ENCODE measurements at regions not wholly inside any gene's neighbourhood (a gene's known extent, or its start where the extent isn't known, plus 50 kb on each side); places are given as distances from the start of the nearest gene placed in this dataset.

GRCh38 chr7:50872437-50872836 lies 89.7 kb upstream of the GRB10 start:
- Mint-ChIP-seq H3K27me3 (ENCODE audit: low read depth) (peaks cover 20% of the 10 kb centered on the region), H3K4me3 (no peak overlapping the region), H3K36me3 (ENCODE audit: low read depth) (no peaks in the 10 kb centered on the region), H3K4me1 (ENCODE audit: low read depth) (no peaks in the 10 kb centered on the region), H3K9me3 (no peaks in the 10 kb centered on the region), H3K27ac (no peak overlapping the region)
- no peak for DNase-seq (ENCODE audit: low spot score)

DNA sequence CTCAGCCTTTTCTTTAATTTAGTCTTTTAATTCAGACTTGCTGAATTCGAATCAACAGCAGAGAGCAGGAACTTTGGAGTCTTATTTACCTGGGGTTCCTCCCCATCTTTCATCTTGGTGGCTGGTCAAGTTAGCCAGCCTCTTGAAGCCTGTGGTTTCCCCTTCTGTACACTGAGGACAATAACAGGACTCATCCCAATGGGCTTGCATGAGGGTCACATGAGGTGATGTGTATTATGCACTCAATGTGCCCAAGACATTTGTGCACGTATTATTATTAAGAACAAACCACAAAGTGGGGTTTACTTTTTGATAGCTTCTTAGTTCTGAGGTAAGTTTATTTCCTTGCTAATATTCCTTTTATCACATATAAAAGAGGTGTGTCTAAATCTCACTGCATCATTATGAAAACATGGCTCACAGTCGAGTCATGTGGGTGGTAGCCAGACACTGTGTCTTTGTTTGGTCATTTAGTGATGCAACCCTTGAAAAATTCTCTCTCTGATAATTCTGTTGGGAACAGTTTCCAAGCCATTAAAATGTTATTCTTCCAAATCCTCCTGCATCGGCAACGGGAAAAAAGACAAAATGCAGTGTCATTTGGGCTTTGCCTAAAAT lies 86.5 kb upstream of the GRB10 start:
- H3K4me1 Mint-ChIP-seq (ENCODE audit: low read depth), result no peaks in the 10 kb centered on the region
- peaks cover 7% of the 10 kb centered on the region for H3K27me3 Mint-ChIP-seq (ENCODE audit: low read depth)
- no peak overlapping the region for H3K27ac Mint-ChIP-seq
- no peaks in the 10 kb centered on the region for H3K9me3 Mint-ChIP-seq
- no peak for DNase-seq (ENCODE audit: low spot score)
- no peak overlapping the region for H3K4me3 Mint-ChIP-seq
- no peaks in the 10 kb centered on the region for H3K36me3 Mint-ChIP-seq (ENCODE audit: low read depth)

- DNase-seq (ENCODE audit: low spot score), result no peak
- no peaks in the 10 kb centered on the region for H3K4me1 Mint-ChIP-seq (ENCODE audit: low read depth)
- peaks cover 2% of the 10 kb centered on the region for H3K27me3 Mint-ChIP-seq (ENCODE audit: low read depth)
- no peaks in the 10 kb centered on the region for H3K36me3 Mint-ChIP-seq (ENCODE audit: low read depth)
- H3K4me3 Mint-ChIP-seq, result no peak overlapping the region
- H3K27ac Mint-ChIP-seq, result no peak overlapping the region
- H3K9me3 Mint-ChIP-seq, result no peaks in the 10 kb centered on the region
Observed at GRCh38 chr7:50868426-50869100, 85.9 kb upstream of the GRB10 start.

DNA sequence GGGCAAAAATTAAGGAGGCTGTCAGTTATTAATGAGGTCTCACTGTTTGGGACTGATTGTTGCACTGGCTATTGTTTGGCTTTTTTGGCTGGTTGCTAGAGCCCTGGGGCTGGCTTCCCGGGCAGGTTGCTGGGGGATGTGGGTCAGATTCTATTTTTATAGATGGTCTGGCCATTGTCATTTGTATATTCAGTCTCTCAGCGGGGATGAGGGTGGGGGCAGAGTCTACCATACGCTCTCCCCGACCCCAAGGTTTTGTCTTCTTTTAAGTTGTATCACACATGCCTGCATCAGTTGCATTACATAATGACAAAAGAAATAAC lies 84.3 kb upstream of the GRB10 start:
- DNase-seq (ENCODE audit: low spot score), result no peak
- no peaks in the 10 kb centered on the region for H3K36me3 Mint-ChIP-seq (ENCODE audit: low read depth)
- H3K4me1 Mint-ChIP-seq (ENCODE audit: low read depth), result peaks cover 2% of the 10 kb centered on the region
- H3K27ac Mint-ChIP-seq, result no peak overlapping the region
- no peak overlapping the region for H3K4me3 Mint-ChIP-seq
- H3K9me3 Mint-ChIP-seq, result no peaks in the 10 kb centered on the region
- H3K27me3 Mint-ChIP-seq (ENCODE audit: low read depth), result no peaks in the 10 kb centered on the region

GRCh38 chr7:50866343-50867033 lies 83.8 kb upstream of the GRB10 start:
- Mint-ChIP-seq H3K4me3 (no peak overlapping the region), H3K27ac (no peak overlapping the region), H3K36me3 (ENCODE audit: low read depth) (no peaks in the 10 kb centered on the region), H3K4me1 (ENCODE audit: low read depth) (peaks cover 2% of the 10 kb centered on the region), H3K27me3 (ENCODE audit: low read depth) (no peaks in the 10 kb centered on the region), H3K9me3 (no peaks in the 10 kb centered on the region)
- no peak for DNase-seq (ENCODE audit: low spot score)

GRCh38 chr7:50865450-50865849 lies 82.8 kb upstream of the GRB10 start:
- H3K4me3 Mint-ChIP-seq, result no peak overlapping the region

DNA sequence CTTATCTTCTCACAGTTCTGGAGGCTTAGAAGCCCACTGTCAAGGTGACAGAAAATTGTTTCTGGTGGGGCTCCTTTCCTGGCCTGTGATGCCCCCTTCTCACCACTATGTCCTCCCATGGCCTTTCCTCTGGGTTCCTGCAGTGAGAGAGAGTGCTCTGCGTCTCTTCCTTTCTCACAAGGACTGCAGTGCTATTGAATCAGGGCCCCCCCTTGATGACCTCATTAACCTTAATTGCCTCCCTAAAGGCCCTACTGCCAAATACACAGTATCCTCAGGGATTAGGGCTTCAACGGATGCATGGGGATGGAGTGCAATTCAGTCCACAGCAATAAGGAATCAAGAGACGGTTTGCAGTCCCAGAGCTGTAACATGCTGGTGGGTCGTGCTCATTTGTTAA lies 82.0 kb upstream of the GRB10 start:
- no peaks in the 10 kb centered on the region for H3K9me3 Mint-ChIP-seq
- no peak for DNase-seq (ENCODE audit: low spot score)

More at GRCh38 chr7:50865450-50865849, 82.8 kb upstream of the GRB10 start:
- no peaks in the 10 kb centered on the region for H3K36me3 Mint-ChIP-seq (ENCODE audit: low read depth)
- H3K27ac Mint-ChIP-seq, result no peak overlapping the region
- DNase-seq (ENCODE audit: low spot score), result no peak
- H3K4me1 Mint-ChIP-seq (ENCODE audit: low read depth), result peaks cover 2% of the 10 kb centered on the region
- H3K9me3 Mint-ChIP-seq, result no peaks in the 10 kb centered on the region
- peaks cover 2% of the 10 kb centered on the region for H3K27me3 Mint-ChIP-seq (ENCODE audit: low read depth)

GRCh38 chr7:50863053-50863452 lies 80.4 kb upstream of the GRB10 start:
- no peaks in the 10 kb centered on the region for H3K36me3 Mint-ChIP-seq (ENCODE audit: low read depth)
- no peaks in the 10 kb centered on the region for H3K9me3 Mint-ChIP-seq
- peaks cover 2% of the 10 kb centered on the region for H3K4me1 Mint-ChIP-seq (ENCODE audit: low read depth)
- H3K4me3 Mint-ChIP-seq, result no peak overlapping the region
- H3K27ac Mint-ChIP-seq, result no peak overlapping the region
- H3K27me3 Mint-ChIP-seq (ENCODE audit: low read depth), result peaks cover 4% of the 10 kb centered on the region
- DNase-seq (ENCODE audit: low spot score), result no peak

More for the DNA sequence above, 82.0 kb upstream of the GRB10 start:
- H3K4me3 Mint-ChIP-seq, result no peak overlapping the region
- H3K27me3 Mint-ChIP-seq (ENCODE audit: low read depth), result peaks cover 2% of the 10 kb centered on the region
- H3K36me3 Mint-ChIP-seq (ENCODE audit: low read depth), result no peaks in the 10 kb centered on the region
- H3K4me1 Mint-ChIP-seq (ENCODE audit: low read depth), result peaks cover 2% of the 10 kb centered on the region
- no peak overlapping the region for H3K27ac Mint-ChIP-seq

DNA sequence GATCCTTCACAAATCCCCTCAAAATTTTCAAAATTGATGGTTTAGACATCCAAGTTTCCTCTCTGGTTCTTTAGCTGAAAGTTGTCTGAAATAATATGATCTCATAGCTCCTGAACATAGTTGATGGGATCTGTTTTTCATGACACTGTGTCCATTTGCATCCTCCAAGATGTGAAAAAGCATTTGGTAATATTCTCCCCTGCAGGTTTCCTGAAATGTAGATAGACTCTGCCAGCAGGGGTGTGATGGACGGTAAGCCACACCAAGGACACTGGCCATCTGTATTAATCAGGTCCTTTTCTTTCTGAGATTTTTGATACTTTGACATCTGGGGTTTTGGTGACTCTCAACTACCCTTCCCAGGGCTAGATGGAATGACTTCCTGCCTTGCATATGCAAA lies 79.6 kb upstream of the GRB10 start:
- no peak for DNase-seq (ENCODE audit: low spot score)
- peaks cover 7% of the 10 kb centered on the region for H3K27me3 Mint-ChIP-seq (ENCODE audit: low read depth)
- no peak overlapping the region for H3K4me3 Mint-ChIP-seq
- H3K4me1 Mint-ChIP-seq (ENCODE audit: low read depth), result peaks cover 2% of the 10 kb centered on the region
- no peak overlapping the region for H3K27ac Mint-ChIP-seq
- no peaks in the 10 kb centered on the region for H3K9me3 Mint-ChIP-seq
- no peaks in the 10 kb centered on the region for H3K36me3 Mint-ChIP-seq (ENCODE audit: low read depth)

- peaks cover 7% of the 10 kb centered on the region for H3K27me3 Mint-ChIP-seq (ENCODE audit: low read depth)
- H3K9me3 Mint-ChIP-seq, result no peaks in the 10 kb centered on the region
- H3K4me3 Mint-ChIP-seq, result no peak overlapping the region
- DNase-seq (ENCODE audit: low spot score), result no peak
- H3K36me3 Mint-ChIP-seq (ENCODE audit: low read depth), result no peaks in the 10 kb centered on the region
- no peak overlapping the region for H3K27ac Mint-ChIP-seq
- peaks cover 2% of the 10 kb centered on the region for H3K4me1 Mint-ChIP-seq (ENCODE audit: low read depth)
Observed at GRCh38 chr7:50860598-50860997, 77.9 kb upstream of the GRB10 start.

DNA sequence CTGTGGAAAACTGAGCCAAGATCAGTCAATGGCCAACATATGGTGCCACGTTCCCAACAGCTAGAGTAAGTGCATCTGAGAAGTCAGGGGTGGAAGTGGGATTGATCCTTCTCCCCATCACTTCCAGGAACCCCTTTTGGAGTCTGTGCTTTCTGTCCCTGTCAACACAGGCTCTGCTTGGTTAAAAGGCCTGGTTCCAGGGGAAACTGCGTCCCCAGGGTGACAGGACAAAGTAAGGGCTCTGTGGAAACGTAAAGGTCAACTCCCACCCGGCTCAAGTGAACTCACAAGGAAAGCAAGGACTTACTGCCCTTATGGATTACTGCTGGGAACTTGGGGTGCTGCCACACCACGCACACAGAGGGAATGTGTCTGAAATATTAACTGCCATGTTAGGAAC lies 77.5 kb upstream of the GRB10 start:
- no peak for DNase-seq (ENCODE audit: low spot score)
- Mint-ChIP-seq H3K9me3 (no peaks in the 10 kb centered on the region), H3K27me3 (ENCODE audit: low read depth) (peaks cover 7% of the 10 kb centered on the region), H3K4me1 (ENCODE audit: low read depth) (peaks cover 2% of the 10 kb centered on the region), H3K4me3 (no peak overlapping the region), H3K27ac (no peak overlapping the region), H3K36me3 (ENCODE audit: low read depth) (no peaks in the 10 kb centered on the region)

DNA sequence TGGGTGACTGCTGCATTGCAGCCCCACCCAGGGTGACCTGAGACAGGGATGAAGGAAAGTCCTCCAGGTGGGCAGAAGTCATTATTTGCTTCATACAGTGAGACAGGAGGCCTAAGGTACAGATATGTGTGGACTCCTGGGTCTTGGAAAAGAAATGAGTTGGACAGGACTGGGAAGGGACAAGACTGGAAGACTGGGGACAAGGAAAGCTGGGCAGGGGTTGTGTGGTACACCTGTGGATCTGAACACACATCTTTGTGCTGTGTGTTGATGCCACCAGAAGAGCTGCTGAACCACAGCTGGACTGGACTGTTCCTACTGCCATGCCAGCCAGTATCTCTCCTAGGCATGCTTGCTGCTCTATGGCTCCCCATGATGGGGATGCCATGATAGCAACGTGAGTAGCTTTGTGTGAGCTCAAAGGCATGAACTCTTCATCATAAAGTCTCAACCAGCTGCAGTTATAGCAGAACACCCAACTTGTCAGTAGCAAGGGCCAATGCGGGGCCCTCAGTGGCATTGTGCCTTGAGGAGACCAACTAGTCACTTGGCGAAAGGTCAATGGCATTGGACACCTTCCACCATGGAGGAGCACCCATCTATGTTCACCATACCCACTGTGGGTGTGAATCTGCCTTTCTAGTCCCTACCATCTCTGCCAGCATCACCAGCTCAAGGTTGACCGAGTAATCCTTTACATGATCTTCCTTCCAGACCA lies 76.0 kb upstream of the GRB10 start:
- Mint-ChIP-seq H3K4me1 (ENCODE audit: low read depth) (peaks cover 7% of the 10 kb centered on the region), H3K4me3 (no peak overlapping the region), H3K36me3 (ENCODE audit: low read depth) (no peaks in the 10 kb centered on the region), H3K27ac (no peak overlapping the region), H3K9me3 (no peaks in the 10 kb centered on the region), H3K27me3 (ENCODE audit: low read depth) (peaks cover 7% of the 10 kb centered on the region)
- DNase-seq (ENCODE audit: low spot score), result no peak

DNA sequence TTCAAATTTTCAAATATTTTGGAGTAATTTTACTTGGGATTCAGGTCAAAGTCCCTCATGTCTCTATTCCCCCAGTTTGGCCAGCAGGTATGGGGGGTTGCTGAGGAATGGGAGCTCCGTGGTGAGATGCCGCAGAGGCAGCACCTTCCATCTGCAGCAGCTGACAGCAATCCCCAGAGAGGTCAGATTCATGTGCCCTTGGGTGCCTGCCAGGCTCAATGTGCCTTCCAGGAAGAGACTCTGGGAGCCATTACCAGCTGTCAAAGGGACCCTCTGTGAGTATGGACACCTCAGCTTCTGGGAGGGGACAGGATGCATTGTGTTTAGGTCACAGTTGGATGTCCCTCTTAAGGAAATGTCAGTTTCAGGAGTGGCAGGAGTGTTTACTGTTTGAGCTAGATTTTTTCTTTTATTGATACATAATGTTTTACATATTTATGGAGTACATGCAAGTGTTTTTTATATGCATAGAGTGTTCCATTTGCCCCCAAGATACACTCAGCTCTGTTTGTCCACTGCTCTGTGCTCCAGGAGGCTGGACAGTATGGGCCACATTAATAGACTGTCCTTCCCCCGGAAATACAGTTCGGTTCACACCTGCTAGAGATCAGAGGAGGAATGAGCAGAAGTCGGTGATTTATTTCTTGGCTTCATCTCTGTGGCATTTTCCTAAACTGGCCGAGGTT lies 75.3 kb upstream of the GRB10 start:
- DNase-seq (ENCODE audit: low spot score), result no peak
- no peak overlapping the region for H3K4me3 Mint-ChIP-seq
- H3K36me3 Mint-ChIP-seq (ENCODE audit: low read depth), result no peaks in the 10 kb centered on the region
- H3K4me1 Mint-ChIP-seq (ENCODE audit: low read depth), result peaks cover 4% of the 10 kb centered on the region
- no peak overlapping the region for H3K27ac Mint-ChIP-seq
- H3K9me3 Mint-ChIP-seq, result no peaks in the 10 kb centered on the region
- peaks cover 7% of the 10 kb centered on the region for H3K27me3 Mint-ChIP-seq (ENCODE audit: low read depth)

GRCh38 chr7:50856806-50857205 lies 74.1 kb upstream of the GRB10 start:
- Mint-ChIP-seq H3K27me3 (ENCODE audit: low read depth) (peaks cover 7% of the 10 kb centered on the region), H3K9me3 (no peaks in the 10 kb centered on the region), H3K4me3 (no peak overlapping the region), H3K27ac (no peak overlapping the region), H3K36me3 (ENCODE audit: low read depth) (no peaks in the 10 kb centered on the region), H3K4me1 (ENCODE audit: low read depth) (peaks cover 4% of the 10 kb centered on the region)
- DNase-seq (ENCODE audit: low spot score), result no peak
